HUDEP-2 (cell line): ENCODE measurements at regions not wholly inside any gene's neighbourhood (a gene's known extent, or its start where the extent isn't known, plus 50 kb on each side); places are given as distances from the start of the nearest gene placed in this dataset.
A peak's percentile ranks its signal among the peaks of the same experiment; 100 is the strongest.
"Not testable (repeated sequence)": the region's sequence is repeated elsewhere in the genome, so short reads cannot be mapped to it uniquely, and the experiment has no call there.

ENCODE experiments used
- DNase-seq, 76 experiments: peaks; one replicate each; lab custom pipeline; 2025; ENCODE audit not compliant: unreplicated experiment in 76 of 76; lab: John Stamatoyannopoulos, UW

GRCh38 chr5:42950456-42951292, 89.4 kb downstream of the ANXA2R start:
- peak in 16 of 76 experiments; percentile 2 to 44 (median 22) for DNase-seq

- DNase-seq: no peak
Observed at GRCh38 chr5:42950116-42950455, 90.0 kb downstream of the ANXA2R start.

GRCh38 chr5:42949348-42950115, 90.6 kb downstream of the ANXA2R start:
- DNase-seq: peak in 4 of 76 experiments; percentile 38 to 52 (median 42)

GRCh38 chr5:42948961-42949347, 91.2 kb downstream of the ANXA2R start:
- no peak for DNase-seq

GRCh38 chr5:42944989-42945388, 95.1 kb downstream of the ANXA2R start:
- DNase-seq: no peak

GRCh38 chr5:42943931-42944631, 96.0 kb downstream of the ANXA2R start:
- DNase-seq: peak in 9 of 76 experiments; percentile 3 to 34 (median 20)

GRCh38 chr5:42940853-42941252, 99.3 kb downstream of the ANXA2R start:
- DNase-seq: no peak

- DNase-seq: not testable (repeated sequence)
Observed at GRCh38 chr5:42932011-42932410, 108.1 kb downstream of the ANXA2R start.

GRCh38 chr5:42931451-42931850, 108.7 kb downstream of the ANXA2R start:
- not testable (repeated sequence) for DNase-seq

- no peak for DNase-seq
Observed at GRCh38 chr5:42930934-42931333, 109.2 kb downstream of the ANXA2R start.

GRCh38 chr5:42929871-42930270, 110.2 kb downstream of the ANXA2R start:
- no peak for DNase-seq

- no peak for DNase-seq
Observed at GRCh38 chr5:42927730-42928129, 112.4 kb downstream of the ANXA2R start.

- no peak for DNase-seq
Observed at GRCh38 chr5:42924686-42925085, 113.0 kb upstream of the SELENOP start.

- no peak for DNase-seq
Observed at GRCh38 chr5:42924226-42924625, 112.5 kb upstream of the SELENOP start.

- DNase-seq: no peak
Observed at GRCh38 chr5:42923710-42924109, 112.0 kb upstream of the SELENOP start.

- DNase-seq: no peak
Observed at GRCh38 chr5:42919600-42919999, 107.9 kb upstream of the SELENOP start.

GRCh38 chr5:42915306-42915866, 103.7 kb upstream of the SELENOP start:
- no peak for DNase-seq

- DNase-seq: peak in 58 of 76 experiments; percentile 3 to 72 (median 36)
Observed at GRCh38 chr5:42912184-42912798, 100.6 kb upstream of the SELENOP start.

GRCh38 chr5:42908509-42909488, 97.1 kb upstream of the SELENOP start:
- DNase-seq: peak in 74 of 76 experiments; percentile 21 to 89 (median 74)
